ENCODE measurements at regions not wholly inside any gene's neighbourhood (a gene's known extent, or its start where the extent isn't known, plus 50 kb on each side); places are given as distances from the start of the nearest gene placed in this dataset.

DNA sequence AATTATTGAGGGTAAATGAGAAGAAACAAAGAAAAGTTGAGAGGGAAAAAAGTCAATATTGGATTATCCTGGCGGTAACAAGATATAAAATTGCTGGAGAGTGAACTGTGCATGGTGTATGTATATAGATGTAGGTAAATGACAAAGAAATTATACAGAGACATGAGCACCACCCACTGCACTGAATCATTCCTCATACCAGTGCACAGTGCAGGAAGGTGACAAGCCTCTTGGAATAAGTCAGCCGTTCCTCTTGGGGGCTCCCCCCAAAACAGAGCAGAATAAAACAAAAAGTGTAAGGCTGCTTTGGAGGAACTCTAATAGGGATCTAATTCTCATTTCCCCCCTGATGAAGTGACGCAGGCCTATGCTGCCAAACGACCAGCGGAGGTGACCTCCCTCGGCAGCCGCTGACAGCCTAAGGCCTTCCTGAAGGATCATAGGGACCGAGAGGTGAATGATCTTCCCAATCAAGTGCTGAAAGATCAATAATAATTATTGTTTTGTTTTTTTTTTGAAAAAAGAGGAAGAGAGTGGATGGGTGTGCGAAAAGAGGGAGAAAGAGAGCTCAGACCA lies 245.0 kb downstream of the PSAT1 start:
- Histone ChIP-seq H3K4ac (replicated peaks; ENCODE audit: insufficient read length, low read depth, low read length) (no peak overlapping the region), H3K9ac (replicated peaks in 1 of 4; ENCODE audit: extremely low read depth in 1 of 4, low read depth in 3 of 4, low read length in 3 of 4) (no peak overlapping the region), H4K91ac (replicated peaks; ENCODE audit: insufficient read length, low read length) (no peak overlapping the region), H3K4me3 (ENCODE audit: extremely low read depth in 1 of 4, insufficient read depth in 2 of 4, low read depth in 3 of 4, low read length in 4 of 4) (no peak overlapping the region), H2AK5ac (ENCODE audit: low read depth, low read length) (no peak overlapping the region), H3K4me2 (ENCODE audit: insufficient read depth in 1 of 2, low read depth in 2 of 2, low read length in 2 of 2) (no peak overlapping the region), H4K20me1 (replicated peaks in 1 of 2; ENCODE audit: control insufficient read depth in 1 of 2, insufficient read depth in 2 of 2, low read length in 2 of 2) (no peaks in the 10 kb centered on the region), H3K23ac (ENCODE audit: insufficient read length) (no peak overlapping the region), H2BK15ac (ENCODE audit: low read length) (no peak overlapping the region), H3K4me1 (replicated peaks in 1 of 4; ENCODE audit: control insufficient read depth in 3 of 4, insufficient read depth in 4 of 4, low read length in 3 of 4) (peaks cover 5 to 18% (median 10%) of the 10 kb centered on the region in 4 experiments), H2BK5ac (ENCODE audit: low read depth, low read length) (no peak overlapping the region), H3K23me2 (ENCODE audit: low read depth, low read length) (no peaks in the 10 kb centered on the region; the same call in 1 of the 2 replicates), H2AFZ (ENCODE audit: low read length) (no peak overlapping the region), H2BK12ac (ENCODE audit: low read depth, low read length) (no peak overlapping the region), H4K5ac (ENCODE audit: insufficient read length, low read depth, low read length) (no peak overlapping the region), H2BK20ac (ENCODE audit: low read length) (no peak overlapping the region), H3K56ac (replicated peaks; ENCODE audit: insufficient read length, low read depth, low read length) (no peak overlapping the region), H4K8ac (ENCODE audit: extremely low read depth, insufficient read depth, low read length) (no peak overlapping the region), H3K36me3 (ENCODE audit: control insufficient read depth in 2 of 4, insufficient read depth in 4 of 4, low read length in 3 of 4) (no peaks in the 10 kb centered on the region), H3K27me3 (replicated peaks in 1 of 4; ENCODE audit: control insufficient read depth in 3 of 4, extremely low read depth in 1 of 4, insufficient read depth in 3 of 4, low read length in 3 of 4) (no peaks in the 10 kb centered on the region), H2BK120ac (replicated peaks; ENCODE audit: low read depth, low read length) (no peak overlapping the region), H3K9me3 (ENCODE audit: insufficient read depth in 2 of 2, low read depth in 1 of 2, low read length in 1 of 2) (0 out of 4 replicates have a peak, but pooled peaks cover 0 to 4% of the 10 kb centered on the region in 2 experiments), H3K79me1 (ENCODE audit: low read depth, low read length) (no peaks in the 10 kb centered on the region), H3K18ac (ENCODE audit: extremely low read depth, low read length) (no peak overlapping the region), H3K79me2 (ENCODE audit: control insufficient read depth in 1 of 2, insufficient read depth in 2 of 2, low read length in 2 of 2) (no peaks in the 10 kb centered on the region), H3K27ac (ENCODE audit: low read depth, low read length) (no peak overlapping the region), H3K14ac (ENCODE audit: insufficient read length) (no peak overlapping the region)
- DNase-seq (ENCODE audit: low read depth in 1 of 2, low spot score in 2 of 2) = no peak
- POLR2A ChIA-PET (ENCODE audit: partially characterized antibody) = no interaction called here
- TF ChIP-seq POLR2A (IDR thresholded peaks at IDR 0.05; ENCODE audit: control extremely low read depth in 1 of 2, low read depth in 2 of 2, low read length in 2 of 2) (no peak), RBBP5 (IDR thresholded peaks at IDR 0.05; ENCODE audit: borderline replicate concordance, low read depth, low read length) (no peak), CEBPB (IDR thresholded peaks at IDR 0.05; ENCODE audit: low read depth, low read length) (no peak), TBP (IDR thresholded peaks at IDR 0.05; ENCODE audit: low read depth, low read length) (no peak), SUZ12 (IDR thresholded peaks at IDR 0.05; ENCODE audit: low read length) (no peak), SP4 (IDR thresholded peaks at IDR 0.05; ENCODE audit: low read length) (no peak), PHF8 (conservative IDR thresholded peaks at IDR 0.05; ENCODE audit: low read depth, low read length) (no peak), ZNF274 (IDR thresholded peaks at IDR 0.05; ENCODE audit: borderline replicate concordance, extremely low read depth, low read length) (no peak), MAFK (IDR thresholded peaks at IDR 0.05; ENCODE audit: low read depth, low read length) (no peak), EGR1 (IDR thresholded peaks at IDR 0.05; ENCODE audit: borderline replicate concordance, low read depth, low read length) (no peak)
- FAIRE-seq = no peak
- CTCF ChIA-PET (ENCODE audit: partially characterized antibody) = no interaction called here
- 85 to 91% methylated on average over 1 to 9 of the region's 9 CpGs for WGBS, 2 experiments (ENCODE audit: extremely low coverage in 1 of 2, insufficient coverage in 1 of 2, insufficient read length in 1 of 2, insufficient replicate concordance in 2 of 2, low coverage in 1 of 2, low lambda C conversion rate in 2 of 2, missing lambda C conversion rate in 1 of 2)
